Adrenal gland (tissue), 5 donors: ENCODE measurements at regions not wholly inside any gene's neighbourhood (a gene's known extent, or its start where the extent isn't known, plus 50 kb on each side); places are given as distances from the start of the nearest gene placed in this dataset.

Experiments
- POLR2A ChIP-seq, 2 donors: fragments of 450-650 bp; IDR thresholded peaks; one replicate each; pipeline ENCODE4 v1.6.1; 2017; ENCODE audit warnings: antibody characterized with exemption in 2 of 2, mild to moderate bottlenecking in 2 of 2, moderate library complexity in 1 of 2
- TF ChIP-seq, protein P1 (sequence below), 6 experiments: fragments of 450-650 bp in 4 of 6; fragments of 200-600 bp in 2 of 6; sonication (generic) in 1 of 6; IDR thresholded peaks; 1 replicate in 5 of 6; 2 replicates in 1 of 6; pipeline versions ENCODE4 v1.5.1 to v1.8.0; 2016 to 2021; ENCODE audit warnings: antibody characterized with exemption in 6 of 6, mild to moderate bottlenecking in 2 of 6, moderate library complexity in 1 of 6
- donor health status: DM: no; HTN: no; CAD: no.

DNA sequence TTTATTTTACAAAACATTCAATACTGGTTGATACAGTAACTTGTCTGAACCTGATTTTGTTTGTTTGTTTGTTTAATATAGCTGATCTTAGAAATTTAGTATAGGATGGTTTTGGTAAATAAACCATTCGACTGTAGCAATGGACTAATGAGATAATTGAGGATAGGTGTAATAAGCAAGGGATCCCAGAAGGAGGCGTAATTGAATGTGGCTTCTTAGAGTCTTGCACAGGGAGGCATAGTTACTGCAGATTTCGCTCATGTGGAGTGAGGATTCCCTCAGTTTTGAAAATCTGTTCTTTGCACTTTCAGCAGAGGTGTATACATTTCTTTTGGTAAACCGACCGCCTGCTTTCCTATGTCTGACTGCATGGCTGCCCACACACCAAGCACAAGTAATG, 709.6 kb downstream of the SOCS6 start:
- TF ChIP-seq, protein P1, sequence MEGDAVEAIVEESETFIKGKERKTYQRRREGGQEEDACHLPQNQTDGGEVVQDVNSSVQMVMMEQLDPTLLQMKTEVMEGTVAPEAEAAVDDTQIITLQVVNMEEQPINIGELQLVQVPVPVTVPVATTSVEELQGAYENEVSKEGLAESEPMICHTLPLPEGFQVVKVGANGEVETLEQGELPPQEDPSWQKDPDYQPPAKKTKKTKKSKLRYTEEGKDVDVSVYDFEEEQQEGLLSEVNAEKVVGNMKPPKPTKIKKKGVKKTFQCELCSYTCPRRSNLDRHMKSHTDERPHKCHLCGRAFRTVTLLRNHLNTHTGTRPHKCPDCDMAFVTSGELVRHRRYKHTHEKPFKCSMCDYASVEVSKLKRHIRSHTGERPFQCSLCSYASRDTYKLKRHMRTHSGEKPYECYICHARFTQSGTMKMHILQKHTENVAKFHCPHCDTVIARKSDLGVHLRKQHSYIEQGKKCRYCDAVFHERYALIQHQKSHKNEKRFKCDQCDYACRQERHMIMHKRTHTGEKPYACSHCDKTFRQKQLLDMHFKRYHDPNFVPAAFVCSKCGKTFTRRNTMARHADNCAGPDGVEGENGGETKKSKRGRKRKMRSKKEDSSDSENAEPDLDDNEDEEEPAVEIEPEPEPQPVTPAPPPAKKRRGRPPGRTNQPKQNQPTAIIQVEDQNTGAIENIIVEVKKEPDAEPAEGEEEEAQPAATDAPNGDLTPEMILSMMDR (IDR thresholded peaks at IDR 0.05): no peak
- TF ChIP-seq POLR2A (IDR thresholded peaks at IDR 0.05): no peak
